GM13977 (cell line): ENCODE measurements at regions not wholly inside any gene's neighbourhood (a gene's known extent, or its start where the extent isn't known, plus 50 kb on each side); places are given as distances from the start of the nearest gene placed in this dataset.

Source experiments
- DNase-seq: peaks from one replicate; pipeline ENCODE4 v3.0.0; 2012; ENCODE audit warnings: low spot score
- in situ Hi-C: fragments of 300-500 bp; cut with MboI; formaldehyde crosslinking; loops from one replicate; pipeline ENCODE4 v1.12.0; 2022; ENCODE audit warnings: low sequenced_read_pairs, low pct_unique_long_range_greater_than_20kb, mixed read lengths, inconsistent platforms; ENCODE audit not compliant: unreplicated experiment
- TF ChIP-seq, protein P1 (sequence below): IDR thresholded peaks from 2 replicates; pipeline ENCODE4 v1.5.1; 2012; ENCODE audit warnings: mild to moderate bottlenecking, control low read depth; ENCODE audit not compliant: insufficient read depth; ENCODE audit errors: extremely low read depth, missing control alignments

DNA sequence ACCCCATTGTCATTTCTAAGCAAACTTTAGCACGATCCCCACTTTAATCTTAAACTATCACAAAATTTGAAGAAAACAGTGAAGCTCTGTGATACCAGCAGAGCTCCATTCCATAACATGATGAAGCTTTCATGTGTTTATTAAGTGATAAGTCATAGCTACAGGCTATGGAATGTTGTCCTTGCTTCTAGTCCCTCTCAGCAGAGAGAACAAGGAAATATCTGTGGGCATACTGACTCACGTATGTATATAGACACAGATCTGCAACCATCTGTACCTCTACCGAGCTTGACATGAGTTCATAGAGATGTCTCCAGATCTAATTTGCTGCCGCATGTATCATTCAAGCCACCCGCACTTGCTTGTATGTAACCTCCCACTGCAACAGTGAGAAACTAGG lies 588.9 kb downstream of the ETS1 start:
- in situ Hi-C loops: no loop called here
- TF ChIP-seq, protein P1, sequence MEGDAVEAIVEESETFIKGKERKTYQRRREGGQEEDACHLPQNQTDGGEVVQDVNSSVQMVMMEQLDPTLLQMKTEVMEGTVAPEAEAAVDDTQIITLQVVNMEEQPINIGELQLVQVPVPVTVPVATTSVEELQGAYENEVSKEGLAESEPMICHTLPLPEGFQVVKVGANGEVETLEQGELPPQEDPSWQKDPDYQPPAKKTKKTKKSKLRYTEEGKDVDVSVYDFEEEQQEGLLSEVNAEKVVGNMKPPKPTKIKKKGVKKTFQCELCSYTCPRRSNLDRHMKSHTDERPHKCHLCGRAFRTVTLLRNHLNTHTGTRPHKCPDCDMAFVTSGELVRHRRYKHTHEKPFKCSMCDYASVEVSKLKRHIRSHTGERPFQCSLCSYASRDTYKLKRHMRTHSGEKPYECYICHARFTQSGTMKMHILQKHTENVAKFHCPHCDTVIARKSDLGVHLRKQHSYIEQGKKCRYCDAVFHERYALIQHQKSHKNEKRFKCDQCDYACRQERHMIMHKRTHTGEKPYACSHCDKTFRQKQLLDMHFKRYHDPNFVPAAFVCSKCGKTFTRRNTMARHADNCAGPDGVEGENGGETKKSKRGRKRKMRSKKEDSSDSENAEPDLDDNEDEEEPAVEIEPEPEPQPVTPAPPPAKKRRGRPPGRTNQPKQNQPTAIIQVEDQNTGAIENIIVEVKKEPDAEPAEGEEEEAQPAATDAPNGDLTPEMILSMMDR: no peak
- DNase-seq: no peak

GRCh38 chr11:127997594-127997993 lies 589.8 kb downstream of the ETS1 start:
- in situ Hi-C loops: no loop called here
- TF ChIP-seq, protein P1: no peak
- DNase-seq: no peak

DNA sequence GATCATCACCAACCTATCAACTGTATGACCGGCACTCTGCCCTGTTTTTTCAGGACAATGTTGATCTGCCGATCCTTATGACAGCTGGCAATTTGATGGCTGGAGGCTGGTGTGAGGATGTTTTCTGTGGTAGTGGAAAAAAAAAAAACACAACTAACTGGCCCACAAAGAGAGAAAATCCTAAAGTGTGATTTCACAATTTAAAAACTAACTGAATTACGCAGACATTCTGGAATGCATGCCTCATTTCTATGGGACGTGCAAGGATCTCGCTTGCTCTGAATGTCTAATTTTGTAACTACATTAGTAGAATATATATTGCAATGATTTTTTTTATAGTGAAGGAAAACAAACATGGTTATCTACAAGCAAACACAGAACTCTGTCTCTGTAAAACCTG lies 590.5 kb downstream of the ETS1 start:
- DNase-seq: no peak
- in situ Hi-C loops: no loop called here
- TF ChIP-seq, protein P1: no peak

GRCh38 chr11:127995921-127996320 lies 591.4 kb downstream of the ETS1 start:
- TF ChIP-seq, protein P1: no peak
- in situ Hi-C loops: no loop called here
- DNase-seq: no peak

DNA sequence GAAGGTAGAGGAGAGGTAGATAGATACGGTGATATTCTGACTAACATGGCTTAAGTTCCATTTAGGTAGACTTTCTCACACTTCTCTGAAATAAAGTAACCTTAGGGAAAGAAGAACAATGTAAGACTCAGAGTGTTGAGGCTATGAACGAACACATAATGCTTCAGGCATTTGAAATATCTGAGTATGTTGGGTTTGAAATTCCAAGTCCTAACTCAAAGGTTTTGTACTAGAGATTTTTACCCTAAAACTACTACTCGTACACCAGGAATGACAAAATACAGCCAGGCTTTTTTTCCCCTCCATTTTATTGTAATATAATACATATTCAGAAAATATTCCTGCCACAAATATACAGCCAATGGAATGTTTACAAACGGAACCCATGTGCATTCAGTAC lies 592.6 kb downstream of the ETS1 start:
- TF ChIP-seq, protein P1: no peak
- DNase-seq: no peak
- in situ Hi-C loops: no loop called here

- DNase-seq: no peak
- in situ Hi-C loops: no loop called here
- TF ChIP-seq, protein P1: no peak
Observed at GRCh38 chr11:127993788-127994187, 593.6 kb downstream of the ETS1 start.

GRCh38 chr11:127993281-127993680 lies 594.1 kb downstream of the ETS1 start:
- TF ChIP-seq, protein P1: no peak
- in situ Hi-C loops: no loop called here
- DNase-seq: no peak
